WTC11 (cell line): ENCODE measurements at regions not wholly inside any gene's neighbourhood (a gene's known extent, or its start where the extent isn't known, plus 50 kb on each side); places are given as distances from the start of the nearest gene placed in this dataset.

Experiments used
- ETV6 ChIP-seq: sonication (generic); formaldehyde crosslinking; IDR thresholded peaks from 2 replicates; pipeline ENCODE4 v1.8.1; 2022; ENCODE audit warnings: mild to moderate bottlenecking, missing genetic modification reagents
- NR3C1 ChIP-seq: sonication (generic); formaldehyde crosslinking; conservative IDR thresholded peaks from 2 replicates; pipeline ENCODE4 v1.8.1; 2023; ENCODE audit warnings: low read depth, mild to moderate bottlenecking, missing genetic modification reagents
- USF2 ChIP-seq: sonication (generic); formaldehyde crosslinking; IDR thresholded peaks from 2 replicates; pipeline ENCODE4 v1.8.1; 2023; ENCODE audit warnings: mild to moderate bottlenecking, missing genetic modification reagents, moderate library complexity
- TF ChIP-seq, protein P1 (sequence below): fragments of 200-600 bp; IDR thresholded peaks from 2 replicates; pipeline ENCODE4 v1.8.0; 2022; ENCODE audit warnings: antibody characterized with exemption
- TF ChIP-seq, protein P2 (sequence below): sonication (generic); formaldehyde crosslinking; IDR thresholded peaks from 2 replicates; pipeline ENCODE4 v1.8.0; 2022; ENCODE audit warnings: mild to moderate bottlenecking, missing genetic modification reagents

- TF ChIP-seq ETV6 (no peak), NR3C1 (CRISPR knock-in tag) (no peak), USF2 (CRISPR knock-in tag) (no peak)
- TF ChIP-seq, protein P1, sequence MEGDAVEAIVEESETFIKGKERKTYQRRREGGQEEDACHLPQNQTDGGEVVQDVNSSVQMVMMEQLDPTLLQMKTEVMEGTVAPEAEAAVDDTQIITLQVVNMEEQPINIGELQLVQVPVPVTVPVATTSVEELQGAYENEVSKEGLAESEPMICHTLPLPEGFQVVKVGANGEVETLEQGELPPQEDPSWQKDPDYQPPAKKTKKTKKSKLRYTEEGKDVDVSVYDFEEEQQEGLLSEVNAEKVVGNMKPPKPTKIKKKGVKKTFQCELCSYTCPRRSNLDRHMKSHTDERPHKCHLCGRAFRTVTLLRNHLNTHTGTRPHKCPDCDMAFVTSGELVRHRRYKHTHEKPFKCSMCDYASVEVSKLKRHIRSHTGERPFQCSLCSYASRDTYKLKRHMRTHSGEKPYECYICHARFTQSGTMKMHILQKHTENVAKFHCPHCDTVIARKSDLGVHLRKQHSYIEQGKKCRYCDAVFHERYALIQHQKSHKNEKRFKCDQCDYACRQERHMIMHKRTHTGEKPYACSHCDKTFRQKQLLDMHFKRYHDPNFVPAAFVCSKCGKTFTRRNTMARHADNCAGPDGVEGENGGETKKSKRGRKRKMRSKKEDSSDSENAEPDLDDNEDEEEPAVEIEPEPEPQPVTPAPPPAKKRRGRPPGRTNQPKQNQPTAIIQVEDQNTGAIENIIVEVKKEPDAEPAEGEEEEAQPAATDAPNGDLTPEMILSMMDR, result no peak
- TF ChIP-seq, protein P2, sequence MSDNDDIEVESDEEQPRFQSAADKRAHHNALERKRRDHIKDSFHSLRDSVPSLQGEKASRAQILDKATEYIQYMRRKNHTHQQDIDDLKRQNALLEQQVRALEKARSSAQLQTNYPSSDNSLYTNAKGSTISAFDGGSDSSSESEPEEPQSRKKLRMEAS, result no peak
Measured at GRCh38 chr5:75847561-75848021, 130.4 kb upstream of the POC5 start.
